Caco-2 (cell line): ENCODE measurements at regions not wholly inside any gene's neighbourhood (a gene's known extent, or its start where the extent isn't known, plus 50 kb on each side); places are given as distances from the start of the nearest gene placed in this dataset.

Source experiments
- BruUV-seq: library from RNA; stranded (reverse); fragments of 400-500 nt; replicated peaks from 2 replicates; lab custom pipeline; 2021; lab: Mats Ljungman, UMichigan
- CTCF ChIA-PET: fragments of 300-600 bp; sonication (Branson Sonifier 250); formaldehyde crosslinking; loops from one replicate; lab custom pipeline; 2022; ENCODE audit warnings: antibody characterized with exemption; lab: Charles Lee
- POLR2A ChIA-PET: fragments of 300-600 bp; sonication (Branson Sonifier 250); formaldehyde crosslinking; loops from one replicate; lab custom pipeline; 2022; ENCODE audit warnings: antibody characterized with exemption; lab: Charles Lee
- DNase-seq, 2 experiments: peaks; one replicate each; pipeline versions ENCODE4 v3.0.0 to v3.0.0-alpha.2; 2020 to 2022
- H3K27me3 ChIP-seq: replicated peaks from 2 replicates; pipeline ENCODE4 v1.6.0; 2011; ENCODE audit warnings: low read length; ENCODE audit not compliant: control insufficient read depth, insufficient read depth
- H3K36me3 ChIP-seq: 2 replicates; pipeline ENCODE4 v1.5.1; 2011; ENCODE audit warnings: low read length; ENCODE audit not compliant: control insufficient read depth, insufficient read depth
- H3K4me1 ChIP-seq: fragments of 250-450 bp; sonication (Bioruptor Pico); 2 replicates; pipeline ENCODE4 v1.5.1; 2020; ENCODE audit warnings: mild to moderate bottlenecking
- H3K4me3 ChIP-seq: 2 replicates; pipeline ENCODE4 v1.5.1; 2011; ENCODE audit warnings: low read depth, mild to moderate bottlenecking, control low read depth, low read length
- H3K9me3 ChIP-seq: fragments of 250-450 bp; sonication (Bioruptor Pico); 2 replicates; pipeline ENCODE4 v1.5.1; 2020; ENCODE audit warnings: mild to moderate bottlenecking, moderate library complexity
- H3K27ac Mint-ChIP-seq: one replicate; pipeline ENCODE4 v1.8.0; 2022; ENCODE audit warnings: mixed read lengths; ENCODE audit not compliant: unreplicated experiment
- H3K27me3 Mint-ChIP-seq: one replicate; pipeline ENCODE4 v1.8.0; 2022; ENCODE audit warnings: mixed read lengths; ENCODE audit not compliant: insufficient read depth, unreplicated experiment
- H3K36me3 Mint-ChIP-seq: one replicate; pipeline ENCODE4 v1.8.0; 2022; ENCODE audit warnings: mild to moderate bottlenecking, mixed read lengths; ENCODE audit not compliant: insufficient read depth, unreplicated experiment
- H3K4me1 Mint-ChIP-seq: one replicate; pipeline ENCODE4 v1.8.0; 2022; ENCODE audit warnings: low read depth, mixed read lengths; ENCODE audit not compliant: unreplicated experiment
- H3K4me3 Mint-ChIP-seq: one replicate; pipeline ENCODE4 v1.8.0; 2022; ENCODE audit warnings: mild to moderate bottlenecking, moderate library complexity, mixed read lengths; ENCODE audit not compliant: unreplicated experiment
- H3K9me3 Mint-ChIP-seq: one replicate; pipeline ENCODE4 v1.8.0; 2022; ENCODE audit warnings: mixed read lengths; ENCODE audit not compliant: unreplicated experiment
- intact Hi-C: fragments of 100-400 bp; cut with micrococcal nuclease; formaldehyde crosslinking; loops from one replicate; pipeline ENCODE4 v1.10.0; 2022; ENCODE audit not compliant: unreplicated experiment
- TF ChIP-seq, protein P1 (sequence below), 2 experiments: fragments of 200-600 bp in 1 of 2; IDR thresholded peaks; 1 replicate in 1 of 2; 2 replicates in 1 of 2; pipeline versions ENCODE4 v1.5.1 to v1.8.0; 2011 to 2022; ENCODE audit warnings: antibody characterized with exemption in 1 of 2, control low read depth in 1 of 2, inconsistent platforms in 1 of 2, low read depth in 1 of 2, low read length in 1 of 2, mild to moderate bottlenecking in 1 of 2, moderate library complexity in 1 of 2; ENCODE audit not compliant: insufficient read depth in 1 of 2, severe bottlenecking in 1 of 2, unreplicated experiment in 1 of 2

DNA sequence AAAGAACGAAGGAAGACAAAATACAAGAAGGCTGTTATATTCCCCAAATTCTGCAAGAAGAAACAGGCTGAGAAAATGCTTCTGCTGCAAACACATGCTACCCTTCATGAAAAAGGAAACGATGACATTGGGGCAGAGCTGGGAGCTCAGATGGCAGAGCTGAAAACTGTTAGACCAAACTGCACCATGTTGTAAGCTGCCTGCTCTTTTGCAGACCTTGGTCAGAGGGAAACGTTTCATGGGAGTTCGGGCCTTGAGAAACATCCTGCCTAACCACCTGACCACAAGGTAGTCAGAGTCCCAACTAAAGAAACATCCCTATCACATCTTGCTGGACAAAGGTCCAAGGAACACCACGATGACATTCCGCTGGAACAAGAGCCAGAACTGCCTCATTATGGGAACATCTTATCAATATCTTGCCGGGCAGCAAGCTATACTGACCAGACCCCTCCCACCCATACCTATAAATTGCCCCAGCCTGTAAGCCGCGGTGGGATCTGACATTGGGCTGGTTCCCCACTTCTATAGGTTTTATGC, 110.7 kb upstream of the CTSC start:
- no peaks in the 10 kb centered on the region for H3K4me1 ChIP-seq
- H3K27ac Mint-ChIP-seq, result no peak overlapping the region
- no TSS peak for BruUV-seq
- no peak overlapping the region for H3K4me3 Mint-ChIP-seq
- H3K9me3 Mint-ChIP-seq, result no peaks in the 10 kb centered on the region
- H3K4me3 ChIP-seq, result no peak overlapping the region
- no peaks in the 10 kb centered on the region for H3K36me3 Mint-ChIP-seq
- H3K36me3 ChIP-seq, result no peaks in the 10 kb centered on the region
- CTCF ChIA-PET, result no interaction called here
- intact Hi-C loops, result no loop called here
- POLR2A ChIA-PET, result no interaction called here
- peaks cover 3% of the 10 kb centered on the region for H3K27me3 Mint-ChIP-seq
- no peaks in the 10 kb centered on the region; the same call in 1 of the 2 replicates for H3K27me3 ChIP-seq
- TF ChIP-seq, protein P1, sequence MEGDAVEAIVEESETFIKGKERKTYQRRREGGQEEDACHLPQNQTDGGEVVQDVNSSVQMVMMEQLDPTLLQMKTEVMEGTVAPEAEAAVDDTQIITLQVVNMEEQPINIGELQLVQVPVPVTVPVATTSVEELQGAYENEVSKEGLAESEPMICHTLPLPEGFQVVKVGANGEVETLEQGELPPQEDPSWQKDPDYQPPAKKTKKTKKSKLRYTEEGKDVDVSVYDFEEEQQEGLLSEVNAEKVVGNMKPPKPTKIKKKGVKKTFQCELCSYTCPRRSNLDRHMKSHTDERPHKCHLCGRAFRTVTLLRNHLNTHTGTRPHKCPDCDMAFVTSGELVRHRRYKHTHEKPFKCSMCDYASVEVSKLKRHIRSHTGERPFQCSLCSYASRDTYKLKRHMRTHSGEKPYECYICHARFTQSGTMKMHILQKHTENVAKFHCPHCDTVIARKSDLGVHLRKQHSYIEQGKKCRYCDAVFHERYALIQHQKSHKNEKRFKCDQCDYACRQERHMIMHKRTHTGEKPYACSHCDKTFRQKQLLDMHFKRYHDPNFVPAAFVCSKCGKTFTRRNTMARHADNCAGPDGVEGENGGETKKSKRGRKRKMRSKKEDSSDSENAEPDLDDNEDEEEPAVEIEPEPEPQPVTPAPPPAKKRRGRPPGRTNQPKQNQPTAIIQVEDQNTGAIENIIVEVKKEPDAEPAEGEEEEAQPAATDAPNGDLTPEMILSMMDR (IDR thresholded peaks at IDR 0.05; ENCODE audit: insufficient read depth in 1 of 2, low read depth in 1 of 2, low read length in 1 of 2, severe bottlenecking in 1 of 2, unreplicated experiment in 1 of 2), result no peak
- no peaks in the 10 kb centered on the region for H3K9me3 ChIP-seq
- H3K4me1 Mint-ChIP-seq, result no peaks in the 10 kb centered on the region
- DNase-seq, result no peak

DNA sequence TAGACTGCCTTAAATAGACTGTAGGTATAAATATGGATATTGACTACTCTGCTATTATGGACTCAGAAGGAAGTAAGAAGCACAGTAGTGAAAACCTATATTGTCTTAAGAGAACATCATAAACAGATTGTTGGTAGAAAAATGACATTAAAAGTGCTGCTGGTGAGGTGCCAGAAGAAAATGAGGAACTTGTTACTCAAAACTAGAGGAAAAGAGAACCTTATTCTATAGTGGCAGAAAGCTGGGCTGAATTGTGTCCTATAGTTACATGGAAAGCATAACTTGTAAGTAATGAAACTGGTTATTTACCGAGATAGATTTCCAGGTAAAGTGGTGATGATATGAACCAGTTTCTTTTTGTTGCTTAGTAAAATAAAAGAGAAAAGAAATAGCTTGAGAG, 109.7 kb upstream of the CTSC start:
- no peak overlapping the region for H3K27ac Mint-ChIP-seq
- ChIA-PET CTCF (no interaction called here), POLR2A (no interaction called here)
- H3K4me3 ChIP-seq, result no peak overlapping the region
- no peaks in the 10 kb centered on the region for H3K36me3 ChIP-seq
- no peaks in the 10 kb centered on the region for H3K4me1 Mint-ChIP-seq
- no peak overlapping the region for H3K4me3 Mint-ChIP-seq
- peaks cover 3% of the 10 kb centered on the region for H3K27me3 Mint-ChIP-seq
- no TSS peak for BruUV-seq
- no peaks in the 10 kb centered on the region for H3K4me1 ChIP-seq
- no peaks in the 10 kb centered on the region; the same call in 1 of the 2 replicates for H3K27me3 ChIP-seq
- no peaks in the 10 kb centered on the region for H3K9me3 Mint-ChIP-seq
- intact Hi-C loops, result no loop called here
- H3K36me3 Mint-ChIP-seq, result no peaks in the 10 kb centered on the region
- TF ChIP-seq, protein P1 (IDR thresholded peaks at IDR 0.05; ENCODE audit: insufficient read depth in 1 of 2, low read depth in 1 of 2, low read length in 1 of 2, severe bottlenecking in 1 of 2, unreplicated experiment in 1 of 2), result no peak
- no peaks in the 10 kb centered on the region for H3K9me3 ChIP-seq
- DNase-seq, result no peak

DNA sequence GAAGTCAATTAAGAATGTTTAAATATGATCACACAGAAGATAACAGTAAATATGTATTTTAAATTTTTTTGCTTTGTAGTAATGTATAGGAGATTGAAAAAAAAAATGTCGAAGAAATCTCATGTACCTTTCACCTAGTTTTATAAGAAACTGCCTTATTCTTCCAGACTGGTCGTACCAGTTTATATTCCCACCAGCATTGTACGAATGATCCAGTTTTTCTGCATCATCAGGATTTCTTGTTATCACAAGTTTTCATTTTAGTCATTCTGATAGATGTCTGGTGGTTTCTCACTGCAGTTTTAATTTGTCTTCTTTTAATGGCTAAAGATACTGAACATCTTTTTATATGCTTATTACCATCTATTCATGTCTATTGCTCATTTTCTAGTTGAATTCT, 101.8 kb upstream of the CTSC start:
- Mint-ChIP-seq H3K27ac (no peak overlapping the region), H3K4me3 (no peak overlapping the region), H3K27me3 (no peaks in the 10 kb centered on the region), H3K36me3 (no peaks in the 10 kb centered on the region), H3K4me1 (no peaks in the 10 kb centered on the region), H3K9me3 (peaks cover 32% of the 10 kb centered on the region)
- no peak overlapping the region for H3K4me3 ChIP-seq
- TF ChIP-seq, protein P1 (IDR thresholded peaks at IDR 0.05; ENCODE audit: insufficient read depth in 1 of 2, low read depth in 1 of 2, low read length in 1 of 2, severe bottlenecking in 1 of 2, unreplicated experiment in 1 of 2), result no peak
- ChIA-PET POLR2A (no interaction called here), CTCF (no interaction called here)
- no TSS peak for BruUV-seq
- no peaks in the 10 kb centered on the region for H3K27me3 ChIP-seq
- DNase-seq, result no peak
- no peaks in the 10 kb centered on the region for H3K4me1 ChIP-seq
- H3K36me3 ChIP-seq, result no peaks in the 10 kb centered on the region
- intact Hi-C loops, result no loop called here
- H3K9me3 ChIP-seq, result no peaks in the 10 kb centered on the region; the same call in 1 of the 2 replicates
